ENCODE measurements at regions not wholly inside any gene's neighbourhood (a gene's known extent, or its start where the extent isn't known, plus 50 kb on each side); places are given as distances from the start of the nearest gene placed in this dataset.

DNA sequence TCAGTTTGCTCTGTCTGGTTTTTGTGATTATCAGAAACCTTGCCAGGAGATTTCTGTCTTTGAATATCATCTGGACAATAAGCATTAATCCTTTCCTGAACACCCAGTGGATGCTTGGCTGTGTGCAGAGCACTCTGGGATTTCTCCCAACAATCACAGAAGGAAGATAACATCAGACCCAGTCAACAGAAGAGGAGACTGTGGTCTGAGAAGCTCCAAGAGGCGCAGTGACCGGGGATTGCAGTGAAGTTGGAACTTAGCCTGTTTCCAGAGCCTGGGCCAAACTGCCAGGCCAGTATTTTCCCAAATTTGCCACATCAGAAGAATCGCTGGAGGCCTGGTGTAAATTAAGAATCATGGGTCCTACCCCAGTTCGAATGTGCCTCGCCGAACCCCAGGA, 264.7 kb downstream of the C16orf95 start:
- no peak for DNase-seq (ENCODE audit: low read depth)

DNA sequence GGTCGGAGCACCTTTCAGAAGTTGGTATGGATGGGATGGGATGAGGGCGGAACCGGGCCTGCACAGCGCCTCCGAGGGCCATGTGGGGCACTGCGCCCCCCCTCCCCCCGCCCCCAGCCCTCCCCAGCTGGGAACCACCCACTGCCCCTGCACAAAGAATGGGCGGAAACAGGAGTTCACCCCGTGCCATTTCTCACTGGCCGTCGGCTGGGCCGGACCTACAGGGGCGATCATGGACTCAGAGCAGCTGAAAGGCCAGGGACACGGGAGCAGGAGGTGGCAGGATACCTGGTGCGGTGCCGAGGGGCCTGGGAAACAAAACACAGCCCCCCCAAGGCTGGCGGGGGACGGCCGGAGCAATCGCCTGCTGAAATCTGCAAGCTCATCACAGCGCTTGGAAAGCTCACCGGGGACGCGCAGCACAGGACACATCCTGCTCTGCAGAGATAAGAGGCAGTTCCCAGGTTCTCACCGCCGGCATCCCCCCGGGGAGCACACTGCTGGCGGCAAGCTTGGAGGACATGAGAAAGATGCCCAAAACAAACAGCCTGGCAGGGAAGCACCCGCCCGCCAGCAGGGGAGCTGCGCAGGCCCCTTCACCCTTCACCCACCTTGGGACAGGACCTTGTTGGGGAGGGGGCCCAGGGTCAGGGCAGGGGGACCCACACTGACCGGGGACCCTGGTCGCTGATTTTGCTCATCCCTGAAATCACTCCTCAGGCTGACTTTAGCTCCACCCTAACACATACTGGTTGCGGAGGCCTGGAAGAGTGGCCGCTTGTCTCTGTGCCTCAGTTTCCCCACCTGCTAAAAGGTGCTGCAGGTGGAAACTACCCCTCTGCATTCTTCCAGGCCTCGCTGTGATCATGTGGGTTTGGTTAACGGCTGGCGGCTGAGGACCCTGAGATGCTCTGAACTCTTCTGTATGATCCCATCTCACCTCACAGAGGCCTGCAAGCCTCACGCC, 263.9 kb downstream of the C16orf95 start:
- DNase-seq (ENCODE audit: low read depth): no peak

DNA sequence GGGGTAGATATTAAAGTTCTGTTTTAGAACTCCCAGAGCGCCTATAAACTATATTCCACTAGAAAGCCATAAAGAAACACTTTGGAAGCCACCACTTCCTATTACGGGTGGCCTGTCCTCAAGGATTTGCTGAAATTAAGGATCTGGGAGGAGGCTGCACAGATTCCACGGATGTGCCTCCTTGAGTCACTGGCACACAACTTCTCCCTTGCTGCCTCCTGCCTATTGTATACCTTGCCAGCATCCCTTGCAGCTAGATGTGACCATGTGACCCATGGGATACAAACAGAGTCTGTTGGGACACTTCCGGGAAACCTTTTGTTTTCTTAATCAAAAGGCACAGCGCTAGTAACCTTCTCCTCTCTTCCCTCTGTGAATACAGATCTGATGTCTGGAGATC, 263.0 kb downstream of the C16orf95 start:
- DNase-seq (ENCODE audit: low read depth): no peak

DNA sequence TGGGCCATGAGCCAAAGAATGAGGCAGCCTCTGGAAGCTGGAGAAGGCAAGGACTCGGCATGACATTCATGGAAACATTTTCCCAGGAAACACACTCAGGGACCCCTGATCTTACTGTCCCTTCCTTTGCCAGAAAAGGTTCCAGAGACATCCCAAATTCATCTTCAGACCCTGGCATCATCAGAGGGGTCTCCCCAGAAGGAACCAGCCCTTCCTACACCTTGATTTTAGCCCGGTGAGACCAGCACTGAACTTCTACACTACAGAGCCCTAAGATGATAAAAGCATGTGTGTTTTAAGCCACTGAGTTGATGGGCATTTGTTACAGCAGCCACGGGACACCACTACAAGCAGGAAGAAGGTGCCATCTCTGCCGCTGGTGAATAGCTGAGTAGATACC, 262.3 kb downstream of the C16orf95 start:
- DNase-seq (ENCODE audit: low read depth): no peak

DNA sequence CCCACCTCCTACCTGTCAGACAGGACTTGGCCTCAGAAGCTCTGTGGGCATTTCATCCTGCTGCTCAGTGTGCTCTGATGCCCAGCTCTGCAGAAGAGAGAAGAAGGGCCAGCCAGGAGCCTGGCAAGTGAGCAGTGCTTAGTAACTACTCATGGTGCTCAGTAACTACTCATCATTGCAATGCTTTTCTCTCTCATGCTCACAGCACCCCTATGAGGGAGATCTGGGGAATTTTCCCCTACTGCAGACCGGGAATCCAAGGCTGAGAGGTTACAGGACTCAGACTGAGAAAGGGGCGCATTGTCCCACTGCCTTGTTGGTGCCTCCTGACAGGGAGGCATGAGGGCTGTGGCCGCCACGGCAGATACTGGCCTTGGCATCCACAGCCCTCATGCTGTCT, 261.1 kb downstream of the C16orf95 start:
- no peak for DNase-seq (ENCODE audit: low read depth)

DNA sequence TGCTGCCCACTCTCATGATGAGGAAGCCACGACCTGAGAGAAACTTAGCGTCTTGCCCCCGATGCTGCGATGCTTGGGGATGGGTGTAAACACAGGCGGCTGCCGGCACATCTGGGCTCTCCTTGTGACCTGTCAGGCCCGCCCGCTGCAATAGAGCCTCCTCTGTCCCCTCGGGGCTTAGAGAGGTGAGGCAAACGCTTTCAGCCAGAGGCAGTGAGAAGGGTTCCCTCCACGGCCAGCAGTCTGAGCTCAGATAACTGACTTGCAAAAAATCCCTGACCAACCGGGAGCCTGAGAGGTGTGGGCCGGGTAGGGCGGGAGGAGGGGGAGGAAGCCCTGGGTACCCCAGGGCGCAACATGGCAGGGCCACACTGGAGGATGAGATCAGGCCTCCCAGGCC, 260.6 kb downstream of the C16orf95 start:
- DNase-seq (ENCODE audit: low read depth): no peak

DNA sequence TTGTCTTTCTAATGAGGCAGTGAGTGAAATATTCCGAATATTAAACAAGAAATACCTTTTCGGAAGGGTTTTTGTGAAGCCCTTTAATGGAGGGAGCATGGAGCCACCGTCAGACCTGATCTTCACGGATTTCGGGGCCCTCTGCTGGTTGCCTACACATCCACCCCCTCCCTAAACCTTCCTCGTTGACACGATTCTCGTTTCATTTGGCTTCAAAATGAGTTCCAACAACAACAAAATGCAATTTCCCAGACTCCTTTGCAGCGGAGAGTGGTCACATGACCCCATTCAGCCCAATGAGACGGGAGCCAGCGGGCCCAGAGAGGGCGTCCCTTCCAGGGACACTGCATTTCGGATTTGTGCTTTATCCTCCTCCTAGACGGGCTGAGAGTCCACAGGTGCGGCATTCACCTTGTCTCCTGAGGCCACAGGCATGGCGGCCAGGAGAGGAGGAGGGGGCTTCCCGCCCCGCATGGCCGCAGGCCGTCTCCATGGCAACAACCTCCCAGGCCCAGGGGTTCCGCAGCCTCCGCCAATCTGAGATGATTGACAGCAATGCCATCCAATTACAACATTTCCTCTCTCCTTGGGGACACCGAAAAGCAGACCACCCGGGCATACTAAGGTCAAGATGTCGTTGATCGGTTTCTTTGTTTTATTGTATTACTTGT, 259.8 kb downstream of the C16orf95 start:
- no peak for DNase-seq (ENCODE audit: low read depth)

DNA sequence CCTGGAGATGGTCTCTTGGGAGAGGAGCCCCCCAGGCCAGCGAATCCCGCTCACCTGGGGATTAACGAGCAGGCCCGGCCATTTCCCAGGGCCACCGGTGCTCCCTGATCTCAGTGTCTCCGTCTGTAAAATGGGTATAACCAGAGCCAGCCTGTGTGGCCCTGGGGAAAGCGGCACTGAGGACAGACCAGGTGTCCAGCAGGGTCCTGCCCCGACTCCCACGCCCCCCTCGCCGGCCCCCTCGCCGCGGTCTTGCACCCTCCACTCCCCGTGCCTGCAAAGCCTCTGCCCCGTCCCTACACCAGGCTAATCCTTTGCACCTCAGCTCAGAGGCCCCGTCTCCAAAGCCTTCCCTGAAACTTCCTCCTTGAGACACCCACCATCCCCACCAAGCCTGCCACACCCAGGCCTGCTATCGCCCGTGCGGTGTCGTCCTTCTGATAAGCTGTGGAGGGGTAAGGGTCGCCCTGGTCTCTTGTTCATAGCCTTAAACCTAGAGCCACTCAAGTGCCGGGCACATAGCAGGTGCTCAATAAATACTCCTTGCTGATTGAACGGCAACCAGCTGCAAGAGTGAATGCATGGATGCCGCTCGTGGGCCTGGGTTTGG, 259.1 kb downstream of the C16orf95 start:
- no peak for DNase-seq (ENCODE audit: low read depth)

DNA sequence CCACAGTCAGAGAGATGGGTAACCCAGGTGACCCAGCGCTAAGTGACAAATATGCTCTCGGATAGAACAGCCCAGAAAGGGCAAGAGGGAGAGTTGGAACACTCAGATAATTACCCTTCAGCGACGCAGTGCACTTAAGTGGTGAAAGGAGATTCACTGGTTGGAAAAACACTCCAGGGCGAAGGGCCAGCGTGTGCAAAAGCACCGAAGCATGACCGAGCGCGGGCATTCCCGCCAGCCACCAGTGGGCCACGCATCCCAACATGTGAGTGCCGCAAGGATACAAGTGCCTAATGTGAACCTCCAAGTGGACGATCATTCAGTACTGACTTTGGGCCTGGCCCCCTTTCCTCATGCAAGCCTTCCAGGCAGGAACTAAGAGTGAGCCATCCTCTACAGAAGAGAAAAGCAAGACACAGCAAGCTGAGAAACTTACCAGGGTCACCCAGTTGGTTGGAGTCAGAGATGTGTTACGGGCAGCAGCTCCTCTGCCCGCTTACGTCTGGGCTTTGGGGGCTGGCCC, 258.4 kb downstream of the C16orf95 start:
- no peak for DNase-seq (ENCODE audit: low read depth)

DNA sequence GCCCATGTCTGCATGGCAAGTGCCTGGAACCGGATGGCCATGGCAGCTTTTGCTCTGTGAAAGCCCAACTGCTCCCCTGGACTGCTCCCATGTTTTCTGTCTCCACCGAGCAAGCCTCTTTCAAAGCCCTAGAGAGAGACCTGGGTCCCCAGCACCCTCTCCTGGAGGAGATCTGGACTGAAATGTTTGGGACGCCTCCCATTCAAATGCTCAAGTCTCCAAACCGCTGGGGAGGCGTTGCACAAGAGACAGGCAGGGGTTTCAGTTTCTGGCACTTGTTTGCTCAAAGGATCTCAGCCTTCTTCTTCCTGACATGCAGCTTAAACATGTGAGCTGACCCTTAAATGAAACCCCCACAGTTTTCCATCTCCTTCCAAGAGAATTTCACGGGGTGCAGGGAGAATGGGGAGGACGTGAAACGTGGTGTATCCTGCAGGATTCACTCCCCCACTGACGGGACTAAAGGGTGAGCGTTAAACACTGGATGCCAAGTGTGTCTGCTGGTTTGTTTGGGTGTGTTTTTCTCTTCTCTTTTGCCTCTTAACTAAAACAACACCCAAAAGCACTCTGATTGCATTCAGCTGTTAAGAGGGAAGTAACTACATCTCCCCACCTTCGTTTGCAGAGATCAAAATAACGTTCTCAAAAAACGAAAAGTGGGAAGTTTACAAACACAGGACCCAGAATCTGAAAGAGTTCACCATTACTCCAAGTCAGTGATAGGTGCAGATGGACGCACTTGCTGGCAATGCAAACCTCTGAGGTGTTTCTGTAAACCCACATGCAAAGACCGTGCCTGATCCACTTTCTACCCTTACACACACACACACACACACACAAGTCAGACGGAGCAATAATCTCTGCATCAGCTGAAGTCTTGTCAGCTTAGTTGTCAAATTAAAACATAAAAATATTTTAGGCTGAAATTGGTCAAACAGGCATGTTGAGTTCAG, 256.9 kb downstream of the C16orf95 start:
- no peak for DNase-seq (ENCODE audit: low read depth)

DNA sequence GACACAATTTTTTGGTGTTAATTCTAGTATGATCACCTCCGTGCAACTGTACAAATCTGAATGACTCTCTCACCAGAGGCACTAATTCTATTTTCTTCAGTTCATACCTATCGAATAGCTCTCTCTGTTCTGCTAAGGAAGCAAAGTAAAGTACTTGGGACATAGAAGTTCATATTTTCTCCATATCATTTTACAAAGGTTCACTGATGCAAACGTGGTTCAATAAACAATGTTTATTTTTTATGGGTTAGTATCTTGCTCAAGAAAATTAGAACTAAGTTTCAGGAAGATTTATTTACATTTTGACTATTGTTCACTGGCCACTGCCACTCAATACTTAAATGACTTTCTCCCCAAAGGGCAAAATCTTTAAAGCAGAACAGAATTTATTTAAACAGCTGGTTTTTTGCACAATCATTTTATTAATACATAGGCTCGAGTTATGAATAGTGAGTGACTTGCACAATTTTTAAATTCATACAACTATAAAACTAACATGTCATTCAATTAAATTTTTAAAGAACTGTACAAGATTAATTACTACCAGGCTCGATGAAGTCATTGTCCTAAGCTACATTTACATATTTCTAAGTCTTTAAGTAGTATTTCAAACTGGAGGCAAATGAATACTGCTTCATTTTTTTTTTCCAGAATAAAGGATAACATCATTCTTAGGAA, 255.8 kb downstream of the C16orf95 start:
- no peak for DNase-seq (ENCODE audit: low read depth)

DNA sequence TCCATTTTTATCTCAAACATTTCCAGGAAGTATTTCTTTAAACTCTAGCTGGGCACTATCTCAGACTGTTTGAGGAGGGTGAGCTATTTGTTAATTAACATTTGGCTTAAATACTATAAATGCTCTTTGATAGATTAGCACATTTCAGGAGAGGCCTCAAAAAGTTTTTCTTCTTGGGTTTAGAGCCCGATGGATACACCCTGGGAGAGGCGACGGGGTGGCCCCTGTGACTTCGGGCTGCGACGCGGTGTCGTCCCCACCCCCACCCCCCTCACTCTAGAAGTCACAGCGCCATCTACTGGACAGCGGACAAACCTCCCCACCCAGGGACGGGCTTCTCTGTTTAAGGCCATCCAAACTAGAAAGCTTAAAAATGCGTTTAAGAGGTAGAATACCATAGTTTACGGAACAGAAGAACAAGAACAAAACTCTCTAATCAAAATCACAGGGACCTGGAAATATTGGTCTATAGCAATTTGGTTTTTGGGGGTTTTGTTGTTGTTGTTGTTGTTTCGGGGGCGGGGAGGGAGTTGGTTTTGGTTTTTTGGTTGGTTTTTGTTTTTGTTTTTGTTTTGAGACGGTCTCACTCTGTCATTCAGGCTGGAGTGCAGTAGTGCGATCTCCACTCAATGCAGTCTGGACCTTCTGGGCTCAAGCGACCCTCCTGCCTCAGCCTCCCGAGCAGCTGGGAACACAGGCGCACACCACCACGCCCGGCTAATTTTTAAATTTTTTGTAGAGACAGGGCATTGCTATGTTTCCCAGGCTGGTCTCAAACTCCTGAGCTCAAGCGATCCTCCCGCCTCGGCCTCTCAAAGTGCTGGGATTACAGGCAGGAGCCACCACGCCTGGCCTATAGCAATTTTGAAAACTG, 254.4 kb downstream of the C16orf95 start:
- no peak for DNase-seq (ENCODE audit: low read depth)

DNA sequence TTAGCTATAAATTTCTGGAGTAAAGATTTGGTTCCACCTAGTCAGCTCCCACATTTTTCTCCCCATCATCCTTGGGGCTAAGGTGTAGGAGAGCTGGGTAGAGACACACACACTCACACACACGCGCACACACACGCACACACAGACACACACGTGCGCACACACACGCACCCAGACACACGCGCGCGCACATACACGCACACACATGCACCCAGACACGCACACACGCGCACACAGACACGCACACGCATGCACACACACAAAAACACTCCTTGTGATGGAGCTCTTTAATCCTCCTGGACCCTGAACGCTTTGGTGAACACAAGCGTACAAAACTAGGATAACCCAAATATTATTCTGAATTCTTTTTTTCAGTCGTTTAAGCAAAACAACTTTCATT, 253.6 kb downstream of the C16orf95 start:
- no peak for DNase-seq (ENCODE audit: low read depth)

DNA sequence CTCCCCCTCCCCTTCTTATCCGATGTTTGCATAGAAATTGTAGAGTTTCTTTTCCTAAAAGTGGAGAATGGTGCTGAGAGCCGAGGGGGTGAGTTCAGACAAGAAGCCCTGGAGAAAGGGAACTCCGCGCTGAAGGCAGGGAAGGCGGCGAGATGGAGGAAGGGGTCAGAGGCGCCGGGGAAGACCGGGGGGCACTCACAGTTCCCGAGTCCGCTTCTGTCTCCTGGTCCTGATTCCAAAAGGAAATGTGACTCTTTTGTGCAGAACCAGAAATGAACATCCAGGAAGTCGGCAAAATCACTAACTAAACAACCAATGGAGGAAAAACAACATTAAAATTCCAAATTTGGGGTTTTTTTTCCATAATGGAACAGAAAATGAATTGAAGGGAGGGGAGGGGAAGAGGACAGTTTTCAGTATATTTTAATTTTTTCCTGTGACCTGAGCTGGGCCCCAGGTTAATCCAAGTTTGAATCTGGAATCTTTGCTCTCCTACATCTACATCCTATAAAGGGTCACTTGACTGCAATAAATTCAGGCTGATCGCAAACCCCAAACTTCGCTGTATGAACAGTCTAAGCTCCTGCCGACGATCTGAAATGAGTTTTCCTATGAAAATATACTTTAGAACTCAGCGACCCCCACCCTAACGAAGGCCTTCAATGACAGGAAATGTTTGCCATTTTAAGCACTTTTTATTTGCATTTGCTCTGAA, 252.3 kb downstream of the C16orf95 start:
- DNase-seq (ENCODE audit: low read depth): no peak

DNA sequence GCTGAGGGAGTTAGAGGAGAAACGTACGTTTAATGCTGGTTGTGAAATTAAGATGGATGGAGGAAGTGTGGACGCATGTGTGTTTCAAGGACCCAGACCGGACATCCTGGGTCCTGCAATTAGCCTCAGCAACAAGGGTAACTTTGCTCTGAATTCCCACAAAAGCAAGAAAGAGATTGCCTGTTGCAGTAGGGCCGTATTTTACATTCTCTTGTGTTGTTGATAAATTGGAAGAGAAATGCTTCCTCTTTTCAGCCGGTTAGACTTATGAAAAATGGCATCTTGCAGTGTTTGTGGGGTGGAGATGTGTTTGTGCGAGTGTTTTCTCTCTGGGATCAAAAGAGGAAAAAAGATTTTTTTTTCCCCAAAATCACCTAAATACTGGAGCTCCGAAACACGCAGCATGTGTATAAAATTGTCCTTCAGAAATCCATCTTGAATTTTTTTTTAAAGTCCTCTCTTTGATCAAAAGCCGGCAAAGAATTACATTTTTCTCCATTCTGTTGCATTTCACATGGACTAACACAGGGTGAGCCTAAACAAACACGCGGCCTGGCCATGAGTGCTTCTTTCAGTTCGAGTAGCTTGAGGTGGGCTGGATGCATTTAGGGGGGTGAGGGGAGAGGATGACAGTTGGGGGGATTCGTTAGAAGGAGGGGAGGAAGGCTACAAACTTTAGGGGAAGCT, 251.6 kb downstream of the C16orf95 start:
- DNase-seq (ENCODE audit: low read depth): no peak

DNA sequence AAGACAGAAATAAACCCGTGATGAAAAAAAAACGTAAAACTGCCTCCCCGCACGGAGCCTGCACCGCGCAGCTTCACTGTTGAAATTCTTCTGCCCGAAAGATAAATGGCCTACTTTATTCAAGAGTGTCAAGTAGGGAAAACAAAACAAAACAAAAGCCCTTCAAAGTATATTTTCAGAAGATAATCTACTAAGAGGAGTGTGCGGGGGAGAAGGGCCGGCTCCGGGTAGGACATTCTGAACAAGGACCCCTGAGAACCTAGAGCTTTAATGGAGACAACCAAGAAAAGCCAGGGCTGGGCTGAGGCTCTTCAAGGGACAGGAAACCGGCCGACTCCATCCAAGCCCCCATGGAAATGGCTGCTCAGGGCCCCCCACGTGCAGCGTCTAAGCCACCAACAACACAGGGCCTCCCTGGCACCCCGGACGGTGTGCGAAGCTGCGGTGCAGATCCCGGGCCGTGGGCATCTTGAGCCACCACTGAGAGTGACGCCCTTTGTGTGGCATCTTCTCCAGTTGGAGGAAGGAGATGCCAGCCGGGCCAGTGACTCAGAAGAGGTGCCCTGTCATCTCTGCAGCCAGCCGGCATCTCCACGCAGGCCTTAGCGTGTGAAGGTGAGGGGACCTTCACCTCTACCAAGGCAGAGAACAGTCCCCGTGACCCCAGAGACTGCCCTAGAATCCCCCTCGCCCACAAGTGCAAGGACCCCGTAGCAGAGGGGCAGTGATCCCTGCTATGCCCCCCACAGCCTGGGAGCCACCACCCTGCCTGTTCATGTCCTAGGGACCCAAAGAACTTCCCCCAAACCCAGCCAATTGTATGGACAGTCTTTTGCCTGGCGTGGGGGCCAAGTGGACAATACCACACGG, 250.8 kb downstream of the C16orf95 start:
- no peak for DNase-seq (ENCODE audit: low read depth)

DNA sequence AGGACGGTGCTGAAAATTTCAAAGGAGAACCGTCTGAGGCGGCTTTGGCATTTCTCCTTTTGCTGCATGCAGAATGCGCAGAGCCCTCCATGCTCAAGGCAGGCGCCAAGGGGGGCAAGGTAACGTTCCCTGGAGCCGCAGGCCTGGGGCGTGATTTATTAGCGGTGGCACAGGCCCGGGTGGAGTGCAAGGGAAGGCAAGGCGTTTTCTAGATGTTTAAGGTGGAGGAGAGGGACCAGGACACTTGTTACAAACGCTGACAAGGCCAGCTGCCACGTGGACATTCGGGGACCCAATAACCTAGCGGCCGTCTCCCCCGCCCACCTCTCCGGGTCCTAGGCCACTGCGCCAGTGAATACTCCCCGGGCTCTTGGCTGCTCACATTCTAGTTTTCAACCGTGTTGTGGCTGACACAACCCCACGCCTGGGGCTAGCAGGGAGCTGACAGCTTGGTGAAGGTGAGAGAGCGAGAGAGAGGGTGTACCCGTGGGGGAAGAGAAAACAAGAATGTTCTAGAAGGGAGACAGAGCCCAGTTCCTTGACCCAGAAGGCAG, 250.1 kb downstream of the C16orf95 start:
- no peak for DNase-seq (ENCODE audit: low read depth)
